ENCODE measurements at regions not wholly inside any gene's neighbourhood (a gene's known extent, or its start where the extent isn't known, plus 50 kb on each side); places are given as distances from the start of the nearest gene placed in this dataset.

GRCh38 chr2:105580870-105581554, 163.7 kb upstream of the NCK2 start:
- H3K9me3 ChIP-seq (ENCODE audit: control insufficient read depth, insufficient read depth, low read length) = no peaks in the 10 kb centered on the region
- no peak for ATAC-seq
- Mint-ChIP-seq H3K36me3 (no peaks in the 10 kb centered on the region), H3K4me3 (no peak overlapping the region), H3K9me3 (no peaks in the 10 kb centered on the region), H3K4me1 (peaks cover 5% of the 10 kb centered on the region in 2 donors), H3K27me3 (ENCODE audit: low read depth in 2 of 2) (no peaks in the 10 kb centered on the region), H3K27ac (no peak overlapping the region)
- no peak for TF ChIP-seq CTCF (IDR thresholded peaks at IDR 0.05)
- WGBS (ENCODE audit: insufficient coverage) = 38% methylated on average over 1 of the region's 1 CpG
- H3K4me3 ChIP-seq (ENCODE audit: low read length) = no peak overlapping the region
- no peaks in the 10 kb centered on the region for H3K4me1 ChIP-seq (ENCODE audit: control insufficient read depth, insufficient read depth, low read length)
- no peaks in the 10 kb centered on the region for H3K27me3 ChIP-seq (ENCODE audit: control insufficient read depth, insufficient read depth, low read length)
- intact Hi-C loops (cut with micrococcal nuclease) = no loop called here
- no peak overlapping the region for H3K27ac ChIP-seq (ENCODE audit: low read length)
- no peak for DNase-seq
- H3K36me3 ChIP-seq (ENCODE audit: control insufficient read depth, insufficient read depth, low read length) = no peaks in the 10 kb centered on the region

GRCh38 chr2:105580216-105580615, 164.5 kb upstream of the NCK2 start:
- H3K9me3 Mint-ChIP-seq = no peaks in the 10 kb centered on the region
- ATAC-seq (no peak), DNase-seq (no peak)
- no peak overlapping the region for H3K27ac Mint-ChIP-seq
- no peak overlapping the region for H3K4me3 ChIP-seq (ENCODE audit: low read length)
- intact Hi-C loops (cut with micrococcal nuclease) = no loop called here
- no peak for TF ChIP-seq CTCF (IDR thresholded peaks at IDR 0.05)
- H3K4me1 Mint-ChIP-seq = peaks cover 5 to 8% of the 10 kb centered on the region in 2 donors
- H3K36me3 Mint-ChIP-seq = no peaks in the 10 kb centered on the region
- WGBS (ENCODE audit: insufficient coverage) = 91% methylated on average over 5 of the region's 5 CpGs
- H3K27me3 Mint-ChIP-seq (ENCODE audit: low read depth in 2 of 2) = peaks cover 0 to 5% of the 10 kb centered on the region in 2 donors
- no peaks in the 10 kb centered on the region for H3K4me1 ChIP-seq (ENCODE audit: control insufficient read depth, insufficient read depth, low read length)
- H3K36me3 ChIP-seq (ENCODE audit: control insufficient read depth, insufficient read depth, low read length) = no peaks in the 10 kb centered on the region
- no peaks in the 10 kb centered on the region for H3K9me3 ChIP-seq (ENCODE audit: control insufficient read depth, insufficient read depth, low read length)
- H3K4me3 Mint-ChIP-seq = no peak overlapping the region
- no peaks in the 10 kb centered on the region for H3K27me3 ChIP-seq (ENCODE audit: control insufficient read depth, insufficient read depth, low read length)
- H3K27ac ChIP-seq (ENCODE audit: low read length) = no peak overlapping the region

- Mint-ChIP-seq H3K4me3 (no peak overlapping the region), H3K27me3 (ENCODE audit: low read depth in 2 of 2) (peaks cover 0 to 7% of the 10 kb centered on the region in 2 donors), H3K4me1 (peaks cover 0 to 10% of the 10 kb centered on the region in 2 donors), H3K27ac (no peak overlapping the region), H3K9me3 (no peaks in the 10 kb centered on the region), H3K36me3 (no peaks in the 10 kb centered on the region)
- no peak overlapping the region for H3K27ac ChIP-seq (ENCODE audit: low read length)
- ATAC-seq (no peak), DNase-seq (no peak)
- no peak for TF ChIP-seq CTCF (IDR thresholded peaks at IDR 0.05)
- no peaks in the 10 kb centered on the region for H3K36me3 ChIP-seq (ENCODE audit: control insufficient read depth, insufficient read depth, low read length)
- no peaks in the 10 kb centered on the region for H3K27me3 ChIP-seq (ENCODE audit: control insufficient read depth, insufficient read depth, low read length)
- intact Hi-C loops (cut with micrococcal nuclease) = loop anchor here (5.0 kb wide), 1 partner anchor 509 kb away; no protein-coding TSS in a partner anchor
- WGBS (ENCODE audit: insufficient coverage) = 79% methylated on average over 4 of the region's 4 CpGs
- no peaks in the 10 kb centered on the region for H3K4me1 ChIP-seq (ENCODE audit: control insufficient read depth, insufficient read depth, low read length)
- H3K9me3 ChIP-seq (ENCODE audit: control insufficient read depth, insufficient read depth, low read length) = no peaks in the 10 kb centered on the region
- no peak overlapping the region for H3K4me3 ChIP-seq (ENCODE audit: low read length)
Observed at GRCh38 chr2:105578166-105578565, 166.5 kb upstream of the NCK2 start.

- ATAC-seq (no peak), DNase-seq (no peak)
- Mint-ChIP-seq H3K27ac (no peak overlapping the region), H3K4me1 (peaks cover 0 to 10% of the 10 kb centered on the region in 2 donors), H3K9me3 (no peaks in the 10 kb centered on the region), H3K4me3 (no peak overlapping the region), H3K36me3 (no peaks in the 10 kb centered on the region), H3K27me3 (ENCODE audit: low read depth in 2 of 2) (peaks cover 0 to 7% of the 10 kb centered on the region in 2 donors)
- no peak overlapping the region for H3K27ac ChIP-seq (ENCODE audit: low read length)
- no peak for TF ChIP-seq CTCF (IDR thresholded peaks at IDR 0.05)
- no peaks in the 10 kb centered on the region for H3K9me3 ChIP-seq (ENCODE audit: control insufficient read depth, insufficient read depth, low read length)
- H3K27me3 ChIP-seq (ENCODE audit: control insufficient read depth, insufficient read depth, low read length) = no peaks in the 10 kb centered on the region
- H3K36me3 ChIP-seq (ENCODE audit: control insufficient read depth, insufficient read depth, low read length) = no peaks in the 10 kb centered on the region
- 78% methylated on average over 3 of the region's 4 CpGs for WGBS (ENCODE audit: insufficient coverage)
- H3K4me1 ChIP-seq (ENCODE audit: control insufficient read depth, insufficient read depth, low read length) = no peaks in the 10 kb centered on the region
- H3K4me3 ChIP-seq (ENCODE audit: low read length) = no peak overlapping the region
- intact Hi-C loops (cut with micrococcal nuclease) = loop anchor here (5.0 kb wide), 1 partner anchor 510 kb away; no protein-coding TSS in a partner anchor
Observed at GRCh38 chr2:105577762-105578161, 166.9 kb upstream of the NCK2 start.
